ENCODE measurements at regions not wholly inside any gene's neighbourhood (a gene's known extent, or its start where the extent isn't known, plus 50 kb on each side); places are given as distances from the start of the nearest gene placed in this dataset.

- H3K4me3 ChIP-seq (ENCODE audit: low read depth, low read length), result no peak overlapping the region
- TF ChIP-seq, protein P1, sequence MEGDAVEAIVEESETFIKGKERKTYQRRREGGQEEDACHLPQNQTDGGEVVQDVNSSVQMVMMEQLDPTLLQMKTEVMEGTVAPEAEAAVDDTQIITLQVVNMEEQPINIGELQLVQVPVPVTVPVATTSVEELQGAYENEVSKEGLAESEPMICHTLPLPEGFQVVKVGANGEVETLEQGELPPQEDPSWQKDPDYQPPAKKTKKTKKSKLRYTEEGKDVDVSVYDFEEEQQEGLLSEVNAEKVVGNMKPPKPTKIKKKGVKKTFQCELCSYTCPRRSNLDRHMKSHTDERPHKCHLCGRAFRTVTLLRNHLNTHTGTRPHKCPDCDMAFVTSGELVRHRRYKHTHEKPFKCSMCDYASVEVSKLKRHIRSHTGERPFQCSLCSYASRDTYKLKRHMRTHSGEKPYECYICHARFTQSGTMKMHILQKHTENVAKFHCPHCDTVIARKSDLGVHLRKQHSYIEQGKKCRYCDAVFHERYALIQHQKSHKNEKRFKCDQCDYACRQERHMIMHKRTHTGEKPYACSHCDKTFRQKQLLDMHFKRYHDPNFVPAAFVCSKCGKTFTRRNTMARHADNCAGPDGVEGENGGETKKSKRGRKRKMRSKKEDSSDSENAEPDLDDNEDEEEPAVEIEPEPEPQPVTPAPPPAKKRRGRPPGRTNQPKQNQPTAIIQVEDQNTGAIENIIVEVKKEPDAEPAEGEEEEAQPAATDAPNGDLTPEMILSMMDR (IDR thresholded peaks at IDR 0.05; ENCODE audit: insufficient read depth, low read length), result no peak
- no peak for DNase-seq (ENCODE audit: low read depth)
Measured at GRCh38 chr15:47951781-47952180, 169.0 kb upstream of the SLC24A5 start.

DNA sequence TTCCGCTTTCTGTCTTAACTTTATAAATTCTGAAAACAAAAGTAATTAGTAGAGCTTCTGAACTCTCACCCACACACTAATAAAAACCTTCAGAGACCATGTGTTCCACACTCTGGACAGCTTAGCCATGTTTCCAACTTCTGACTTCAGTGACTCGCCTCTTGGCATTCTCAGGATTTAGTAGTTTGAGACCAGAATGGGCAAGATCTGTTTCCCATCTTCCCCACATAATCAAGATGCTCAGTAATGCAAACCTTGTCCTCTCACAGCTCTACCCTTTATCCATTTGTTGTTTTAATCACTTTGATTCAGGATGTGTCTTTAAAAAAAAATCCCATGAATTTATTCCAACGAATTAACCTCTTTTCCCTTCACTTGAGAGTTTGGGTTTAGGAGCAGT, 166.6 kb upstream of the SLC24A5 start:
- H3K4me3 ChIP-seq (ENCODE audit: low read depth, low read length), result no peak overlapping the region
- TF ChIP-seq, protein P1 (IDR thresholded peaks at IDR 0.05; ENCODE audit: insufficient read depth, low read length), result no peak
- no peak for DNase-seq (ENCODE audit: low read depth)

DNA sequence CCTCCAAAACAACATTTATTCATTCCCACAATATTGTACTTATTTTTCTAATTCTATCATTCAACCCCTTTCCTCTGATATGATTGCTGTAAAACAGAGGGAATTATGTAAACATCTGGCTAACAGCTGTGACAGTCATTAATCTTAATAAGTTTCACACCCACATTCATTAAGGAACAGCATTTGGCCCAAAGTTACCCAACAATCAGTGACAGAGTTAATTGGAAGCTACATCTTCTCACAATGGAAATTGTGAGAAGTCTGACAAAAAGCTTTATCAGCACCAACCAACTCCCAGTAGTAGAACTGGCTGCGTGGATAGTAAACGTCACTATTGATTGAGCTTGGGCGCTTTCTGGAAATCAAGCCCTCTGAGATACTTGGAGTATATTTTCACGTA, 165.8 kb upstream of the SLC24A5 start:
- no peak overlapping the region for H3K4me3 ChIP-seq (ENCODE audit: low read depth, low read length)
- DNase-seq (ENCODE audit: low read depth), result no peak
- TF ChIP-seq, protein P1 (IDR thresholded peaks at IDR 0.05; ENCODE audit: insufficient read depth, low read length), result no peak

- TF ChIP-seq, protein P1 (IDR thresholded peaks at IDR 0.05; ENCODE audit: insufficient read depth, low read length), result no peak
- DNase-seq (ENCODE audit: low read depth), result no peak
- H3K4me3 ChIP-seq (ENCODE audit: low read depth, low read length), result no peak overlapping the region
Measured at GRCh38 chr15:47959617-47960413, 161.0 kb upstream of the SLC24A5 start.

GRCh38 chr15:47961401-47962090, 159.2 kb upstream of the SLC24A5 start:
- H3K4me3 ChIP-seq (ENCODE audit: low read depth, low read length), result no peak overlapping the region
- TF ChIP-seq, protein P1 (IDR thresholded peaks at IDR 0.05; ENCODE audit: insufficient read depth, low read length), result no peak
- DNase-seq (ENCODE audit: low read depth), result no peak

DNA sequence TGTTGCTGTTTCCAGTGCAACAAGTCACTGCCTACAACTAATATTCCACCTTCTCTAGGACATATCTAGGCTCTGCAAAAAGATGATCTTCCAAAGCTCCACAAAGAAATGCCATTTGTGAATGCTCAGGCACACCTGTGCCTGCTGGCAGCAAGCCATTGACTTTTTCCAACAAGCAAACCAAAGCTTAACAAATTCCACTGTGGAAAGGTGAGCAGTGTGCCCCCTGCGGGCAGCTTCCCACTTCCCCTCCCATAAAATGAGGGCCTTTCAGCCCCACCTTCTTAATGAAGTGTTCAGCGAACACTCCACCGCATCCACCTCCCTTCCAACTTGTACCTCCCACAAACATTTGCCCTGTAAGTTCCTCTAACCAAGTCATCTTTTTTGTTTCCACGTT, 157.5 kb upstream of the SLC24A5 start:
- TF ChIP-seq, protein P1 (IDR thresholded peaks at IDR 0.05; ENCODE audit: insufficient read depth, low read length), result no peak
- H3K4me3 ChIP-seq (ENCODE audit: low read depth, low read length), result no peak overlapping the region
- no peak for DNase-seq (ENCODE audit: low read depth)
